PC-3 (cell line): ENCODE measurements at regions not wholly inside any gene's neighbourhood (a gene's known extent, or its start where the extent isn't known, plus 50 kb on each side); places are given as distances from the start of the nearest gene placed in this dataset.

ENCODE experiments used
- EZH2 ChIP-seq: fragments of 300-600 bp; sonication (generic); IDR thresholded peaks from one replicate; pipeline ENCODE4 v1.6.1; 2017; ENCODE audit warnings: antibody characterized with exemption, mild to moderate bottlenecking, low read length; ENCODE audit not compliant: unreplicated experiment
- EZH2phosphoT487 ChIP-seq: fragments of 300-600 bp; sonication (generic); IDR thresholded peaks from 2 replicates; pipeline ENCODE4 v1.6.1; 2018; ENCODE audit warnings: mild to moderate bottlenecking, antibody characterized with exemption, low read length, borderline replicate concordance
- TF ChIP-seq, protein P1 (sequence below): fragments of 300-600 bp; sonication (generic); conservative IDR thresholded peaks from 2 replicates; pipeline ENCODE4 v1.5.1; 2017; ENCODE audit warnings: antibody characterized with exemption, low read depth, mild to moderate bottlenecking, low read length

DNA sequence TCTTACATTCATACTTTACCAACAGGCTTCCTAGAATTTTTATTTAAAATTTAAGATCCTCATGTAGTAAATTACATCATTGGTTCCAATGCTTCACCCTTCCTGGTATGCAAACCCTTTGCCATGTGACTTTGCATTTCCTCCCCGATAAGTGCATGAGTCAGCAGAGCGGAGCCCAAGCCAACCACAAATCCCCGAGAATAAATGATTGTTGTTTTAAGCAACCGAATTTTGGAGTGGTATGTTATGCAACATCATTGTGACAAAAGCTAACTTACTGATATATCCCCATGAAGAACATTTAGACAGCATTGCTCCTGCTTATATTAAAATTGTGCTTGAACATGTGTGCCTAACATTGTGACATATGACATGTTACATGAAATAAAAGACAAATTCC is 199.4 kb upstream of the DDX53 start:
- TF ChIP-seq, protein P1, sequence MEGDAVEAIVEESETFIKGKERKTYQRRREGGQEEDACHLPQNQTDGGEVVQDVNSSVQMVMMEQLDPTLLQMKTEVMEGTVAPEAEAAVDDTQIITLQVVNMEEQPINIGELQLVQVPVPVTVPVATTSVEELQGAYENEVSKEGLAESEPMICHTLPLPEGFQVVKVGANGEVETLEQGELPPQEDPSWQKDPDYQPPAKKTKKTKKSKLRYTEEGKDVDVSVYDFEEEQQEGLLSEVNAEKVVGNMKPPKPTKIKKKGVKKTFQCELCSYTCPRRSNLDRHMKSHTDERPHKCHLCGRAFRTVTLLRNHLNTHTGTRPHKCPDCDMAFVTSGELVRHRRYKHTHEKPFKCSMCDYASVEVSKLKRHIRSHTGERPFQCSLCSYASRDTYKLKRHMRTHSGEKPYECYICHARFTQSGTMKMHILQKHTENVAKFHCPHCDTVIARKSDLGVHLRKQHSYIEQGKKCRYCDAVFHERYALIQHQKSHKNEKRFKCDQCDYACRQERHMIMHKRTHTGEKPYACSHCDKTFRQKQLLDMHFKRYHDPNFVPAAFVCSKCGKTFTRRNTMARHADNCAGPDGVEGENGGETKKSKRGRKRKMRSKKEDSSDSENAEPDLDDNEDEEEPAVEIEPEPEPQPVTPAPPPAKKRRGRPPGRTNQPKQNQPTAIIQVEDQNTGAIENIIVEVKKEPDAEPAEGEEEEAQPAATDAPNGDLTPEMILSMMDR, result no peak
- TF ChIP-seq EZH2 (no peak), EZH2phosphoT487 (no peak)
